HEK293 (cell line): ENCODE measurements at regions not wholly inside any gene's neighbourhood (a gene's known extent, or its start where the extent isn't known, plus 50 kb on each side); places are given as distances from the start of the nearest gene placed in this dataset.

Experiments
- CTCF ChIP-seq: fragments of 450-650 bp; formaldehyde crosslinking; IDR thresholded peaks from 2 replicates; pipeline ENCODE4 v1.5.1; 2016; ENCODE audit warnings: missing biosample characterization, missing genetic modification characterization
- KLF16 ChIP-seq: fragments of 450-650 bp; formaldehyde crosslinking; IDR thresholded peaks from 2 replicates; pipeline ENCODE4 v1.5.1; 2017; ENCODE audit warnings: missing biosample characterization, missing genetic modification characterization
- MEIS1 ChIP-seq: sonication (generic); formaldehyde crosslinking; IDR thresholded peaks from 2 replicates; pipeline ENCODE4 v1.8.1; 2022; ENCODE audit warnings: missing genetic modification reagents, mild to moderate bottlenecking, borderline replicate concordance
- YY1 ChIP-seq: fragments of 450-650 bp; formaldehyde crosslinking; IDR thresholded peaks from 2 replicates; pipeline ENCODE4 v1.5.1; 2018; ENCODE audit warnings: missing biosample characterization, missing genetic modification characterization
- ZBTB49 ChIP-seq: fragments of 450-650 bp; formaldehyde crosslinking; IDR thresholded peaks from 2 replicates; pipeline ENCODE4 v1.5.1; 2016; ENCODE audit warnings: missing biosample characterization, missing genetic modification characterization, low read depth
- ZNF169 ChIP-seq: fragments of 450-650 bp; formaldehyde crosslinking; IDR thresholded peaks from 2 replicates; pipeline ENCODE4 v1.5.1; 2016; ENCODE audit warnings: missing biosample characterization, missing genetic modification characterization
- ZNF24 ChIP-seq: fragments of 450-650 bp; formaldehyde crosslinking; IDR thresholded peaks from 2 replicates; pipeline ENCODE4 v1.5.1; 2016; ENCODE audit warnings: missing biosample characterization, missing genetic modification characterization
- ZNF416 ChIP-seq: fragments of 450-650 bp; formaldehyde crosslinking; IDR thresholded peaks from 2 replicates; pipeline ENCODE4 v1.5.1; 2016; ENCODE audit warnings: missing biosample characterization, missing genetic modification characterization
- ZNF449 ChIP-seq: fragments of 450-650 bp; formaldehyde crosslinking; IDR thresholded peaks from 2 replicates; pipeline ENCODE4 v1.5.1; 2017; ENCODE audit warnings: missing biosample characterization, mild to moderate bottlenecking, missing genetic modification characterization, moderate library complexity
- ZNF513 ChIP-seq: fragments of 450-650 bp; IDR thresholded peaks from 2 replicates; pipeline ENCODE4 v1.5.1; 2018; ENCODE audit warnings: missing biosample characterization, missing genetic modification characterization
- ZNF830 ChIP-seq: fragments of 450-650 bp; IDR thresholded peaks from 2 replicates; pipeline ENCODE4 v1.5.0; 2018; ENCODE audit warnings: missing biosample characterization, missing genetic modification characterization, low read depth, mild to moderate bottlenecking, moderate library complexity

GRCh38 chr6:115219645-115220044 is 841.0 kb downstream of the FRK start:
- TF ChIP-seq ZNF24 (tag by site-specific recombination) (no peak), CTCF (tag by site-specific recombination) (no peak), ZNF449 (tag by site-specific recombination) (no peak), ZBTB49 (tag by site-specific recombination) (no peak), MEIS1 (CRISPR knock-in tag) (no peak), ZNF416 (no peak), ZNF169 (no peak), ZNF830 (no peak), KLF16 (no peak), YY1 (no peak), ZNF513 (no peak)
